Stomach (tissue), 8 donors: ENCODE measurements at regions not wholly inside any gene's neighbourhood (a gene's known extent, or its start where the extent isn't known, plus 50 kb on each side); places are given as distances from the start of the nearest gene placed in this dataset.

Source experiments
- DNase-seq, 2 donors: peaks; one replicate each; pipeline versions ENCODE4 v3.0.0 to v3.0.0-alpha.2; 2013 to 2019
- H3K27ac ChIP-seq, 5 donors: fragments of 200-600 bp in 4 of 5; sonication (generic) in 4 of 5; one replicate each; pipeline ENCODE4 v1.5.1; 2013 to 2019; ENCODE audit warnings: mild to moderate bottlenecking in 1 of 5, moderate library complexity in 1 of 5
- H3K27me3 ChIP-seq, 3 donors: fragments of 200-600 bp; sonication (generic); one replicate each; pipeline ENCODE4 v1.5.1; 2017 to 2019; ENCODE audit warnings: mixed run types in 1 of 3
- H3K36me3 ChIP-seq, 4 donors: fragments of 200-600 bp; sonication (generic); 1 replicate in 3 of 4; 2 replicates in 1 of 4; pipeline ENCODE4 v1.5.1; 2016 to 2019
- H3K4me1 ChIP-seq, 4 donors: fragments of 200-600 bp; sonication (generic); one replicate each; pipeline ENCODE4 v1.5.1; 2016 to 2019
- H3K4me3 ChIP-seq, 4 donors: fragments of 200-600 bp; sonication (generic) in 3 of 4; one replicate each; pipeline ENCODE4 v1.5.1; 2016 to 2019; ENCODE audit warnings: mild to moderate bottlenecking in 1 of 4
- H3K9me3 ChIP-seq, 4 donors: fragments of 200-600 bp; sonication (generic); one replicate each; pipeline ENCODE4 v1.5.1; 2016 to 2019
- CTCF ChIP-seq, 7 experiments: fragments of 450-650 bp in 4 of 7; fragments of 200-600 bp in 3 of 7; sonication (generic) in 3 of 7; IDR thresholded peaks; one replicate each; pipeline ENCODE4 v1.5.1; 2016 to 2019; ENCODE audit warnings: antibody characterized with exemption in 7 of 7, control low read depth in 2 of 7, mild to moderate bottlenecking in 1 of 7
- EP300 ChIP-seq: sonication (generic); formaldehyde crosslinking; IDR thresholded peaks from one replicate; pipeline ENCODE4 v1.6.1; 2017; ENCODE audit warnings: antibody characterized with exemption
- POLR2A ChIP-seq, 4 donors: fragments of 450-650 bp; IDR thresholded peaks; one replicate each; pipeline ENCODE4 v1.6.1; 2016; ENCODE audit warnings: antibody characterized with exemption in 4 of 4, control low read depth in 2 of 4, mild to moderate bottlenecking in 1 of 4, moderate library complexity in 1 of 4
- POLR2AphosphoS5 ChIP-seq, 3 donors: sonication (generic); formaldehyde crosslinking; IDR thresholded peaks; one replicate each; pipeline ENCODE4 v1.6.1; 2016; ENCODE audit warnings: antibody characterized with exemption in 3 of 3
- WGBS, 5 donors: extraction: QIAGEN DNeasy Blood & Tissue Kit in 3 of 5; methylation state at CpG; one replicate each; pipeline versions ENCODE4 v1.1.5 to v1.1.7; 2013 to 2018; 5-methylcytosine and 5-hydroxymethylcytosine counted together
- intact Hi-C: fragments of 100-400 bp; cut with DNase I; formaldehyde crosslinking; loops from one replicate; pipeline ENCODE4 v1.15.1; 2023; ENCODE audit warnings: low total_unique reads
- donor health status: healthy with polysubstance abuse.
- donor health status: Bipolar disorder and iron deficiency.
- donor health status: healthy.

- TF ChIP-seq EP300 (no peak), POLR2A (IDR thresholded peaks at IDR 0.05) (no peak), CTCF (IDR thresholded peaks at IDR 0.05) (no peak), POLR2AphosphoS5 (IDR thresholded peaks at IDR 0.05) (no peak)
- WGBS, 5 donors = 82 to 94% (median 89%) methylated on average over 2 of the region's 2 CpGs
- peaks cover 0 to 41% (median 22%) of the 10 kb centered on the region in 4 donors for H3K36me3 ChIP-seq
- intact Hi-C loops = no loop called here
- no peaks in the 10 kb centered on the region for H3K4me1 ChIP-seq
- no peak overlapping the region for H3K27ac ChIP-seq
- H3K9me3 ChIP-seq = peaks cover 6 to 24% (median 18%) of the 10 kb centered on the region in 4 donors
- no peaks in the 10 kb centered on the region for H3K27me3 ChIP-seq
- no peak for DNase-seq
- H3K4me3 ChIP-seq = no peak overlapping the region
Observed at GRCh38 chr12:104825408-104825807, 132.7 kb downstream of the SLC41A2 start.

GRCh38 chr12:104823985-104824461 is 134.1 kb downstream of the SLC41A2 start:
- no peak for DNase-seq
- Histone ChIP-seq H3K27ac (no peak overlapping the region), H3K36me3 (peaks cover 0 to 47% (median 27%) of the 10 kb centered on the region in 4 donors), H3K4me3 (no peak overlapping the region), H3K27me3 (no peaks in the 10 kb centered on the region), H3K9me3 (peaks cover 6 to 24% (median 18%) of the 10 kb centered on the region in 4 donors), H3K4me1 (no peaks in the 10 kb centered on the region)
- TF ChIP-seq EP300 (no peak), CTCF (IDR thresholded peaks at IDR 0.05) (no peak)
- WGBS, 5 donors = 90 to 94% (median 91%) methylated on average over 10 of the region's 10 CpGs
- intact Hi-C loops = no loop called here

- Histone ChIP-seq H3K4me3 (no peak overlapping the region), H3K36me3 (peaks cover 0 to 45% (median 27%) of the 10 kb centered on the region in 4 donors), H3K9me3 (peaks cover 6 to 24% (median 18%) of the 10 kb centered on the region in 4 donors), H3K27ac (no peak overlapping the region), H3K27me3 (no peaks in the 10 kb centered on the region), H3K4me1 (no peaks in the 10 kb centered on the region)
- intact Hi-C loops = no loop called here
- DNase-seq = no peak
- no peak for TF ChIP-seq EP300
- no peak for TF ChIP-seq POLR2A (IDR thresholded peaks at IDR 0.05)
- TF ChIP-seq CTCF (IDR thresholded peaks at IDR 0.05) = no peak
- no peak for TF ChIP-seq POLR2AphosphoS5 (IDR thresholded peaks at IDR 0.05)
Observed at GRCh38 chr12:104822941-104823340, 135.1 kb downstream of the SLC41A2 start.

- intact Hi-C loops = no loop called here
- WGBS, 5 donors = 86 to 99% (median 91%) methylated on average over 4 of the region's 4 CpGs
- Histone ChIP-seq H3K4me1 (no peaks in the 10 kb centered on the region), H3K27ac (no peak overlapping the region), H3K27me3 (no peaks in the 10 kb centered on the region), H3K9me3 (no peaks in the 10 kb centered on the region), H3K36me3 (peaks cover 0 to 28% (median 19%) of the 10 kb centered on the region in 4 donors), H3K4me3 (no peak overlapping the region)
- no peak for DNase-seq
- TF ChIP-seq POLR2A (IDR thresholded peaks at IDR 0.05) (no peak), CTCF (IDR thresholded peaks at IDR 0.05) (no peak), EP300 (no peak), POLR2AphosphoS5 (IDR thresholded peaks at IDR 0.05) (no peak)
Observed at GRCh38 chr12:104816845-104817503, 141.1 kb downstream of the SLC41A2 start.
